HPDE6-E6E7 (cell line): ENCODE measurements at regions not wholly inside any gene's neighbourhood (a gene's known extent, or its start where the extent isn't known, plus 50 kb on each side); places are given as distances from the start of the nearest gene placed in this dataset.

Experiments used
- DNase-seq: peaks from one replicate; pipeline ENCODE4 v3.0.0; 2011; ENCODE audit warnings: missing footprints; ENCODE audit errors: extremely low spot score

DNA sequence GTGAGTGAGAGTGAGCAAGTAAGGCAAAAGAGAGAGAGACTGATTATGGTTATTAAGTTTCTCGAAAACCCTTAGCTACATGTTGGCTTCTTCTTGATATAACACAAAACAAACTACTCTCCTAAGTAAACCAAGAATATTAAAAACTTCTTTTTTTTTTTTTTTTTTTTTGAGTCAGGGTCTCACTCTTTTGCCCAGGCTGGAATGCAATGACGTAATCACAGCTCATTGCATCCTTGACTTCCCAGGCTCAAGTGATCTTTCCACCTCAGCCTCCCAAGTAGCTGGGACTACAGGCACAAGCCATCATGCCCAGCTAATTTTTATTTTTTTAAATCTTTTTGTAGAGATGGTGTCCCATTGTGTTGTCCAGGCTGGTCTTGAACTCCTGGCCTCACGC, 102.2 kb upstream of the IL6 start:
- no peak for DNase-seq

DNA sequence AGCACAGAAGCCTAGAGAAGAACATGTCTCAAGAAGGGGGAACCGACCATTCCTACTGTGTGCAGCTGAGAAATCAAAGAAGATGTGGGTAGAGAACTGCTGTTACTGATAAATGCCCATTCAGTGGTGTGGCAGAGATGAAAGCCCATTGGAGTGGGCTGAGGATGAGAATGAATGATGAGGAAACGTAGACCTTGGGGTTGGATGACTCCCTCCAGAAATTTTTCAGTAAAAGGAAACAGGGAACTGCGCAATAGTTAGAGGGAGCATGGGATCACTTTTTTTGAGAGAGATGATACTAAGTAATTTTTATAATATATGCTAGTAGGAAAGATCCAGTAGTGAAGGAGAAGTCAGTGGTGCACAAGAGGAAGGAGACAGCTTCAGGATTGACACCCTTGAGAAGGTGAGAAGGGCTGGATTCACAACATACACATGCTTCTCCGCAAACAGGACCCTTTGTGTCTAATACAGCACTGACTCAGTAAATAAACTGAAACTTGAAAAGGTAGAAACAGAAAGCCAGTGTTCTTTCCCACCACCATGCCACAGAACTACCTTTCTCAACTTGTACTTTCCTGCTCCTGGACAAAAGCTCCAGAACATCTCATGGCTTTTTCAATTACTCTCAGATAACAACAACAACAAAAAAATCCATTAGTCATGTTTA, 104.7 kb upstream of the IL6 start:
- no peak for DNase-seq

DNA sequence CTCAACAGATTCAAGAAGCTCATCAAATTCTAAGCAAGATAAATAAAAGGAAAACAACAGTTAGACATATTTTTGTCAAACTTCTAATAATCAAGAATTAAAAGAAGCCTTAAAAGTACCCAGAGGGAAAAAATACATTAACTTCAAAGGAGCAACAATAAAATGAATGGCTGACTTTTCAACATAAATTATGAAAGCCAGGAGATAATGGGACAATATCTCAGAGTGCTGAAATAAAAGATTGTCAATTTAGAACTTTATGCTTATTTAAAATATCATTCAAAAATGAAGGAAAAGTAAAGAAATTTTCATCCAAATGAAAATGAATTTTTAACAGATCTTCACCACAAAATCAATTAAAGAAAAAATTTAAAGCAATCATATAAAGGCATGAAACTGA, 108.5 kb upstream of the IL6 start:
- DNase-seq = no peak

DNA sequence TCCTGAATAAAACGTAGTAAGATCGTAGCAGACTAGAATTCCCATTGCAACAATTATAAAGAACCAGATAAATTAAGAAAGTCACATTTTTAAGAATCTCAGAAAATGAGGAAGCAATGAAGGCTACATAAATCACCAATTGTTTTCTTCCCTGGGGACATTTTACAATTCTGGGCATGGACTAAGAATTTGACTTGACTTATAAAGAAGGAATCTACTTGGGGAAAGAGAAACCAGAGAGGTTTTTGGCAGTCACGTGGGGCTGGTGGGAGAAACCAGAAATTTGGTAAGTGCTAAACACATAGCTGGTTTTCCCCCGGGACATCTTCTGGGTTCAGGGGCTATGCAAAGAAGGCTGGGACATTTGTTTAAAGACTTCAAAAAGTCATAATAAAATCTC, 109.8 kb upstream of the IL6 start:
- no peak for DNase-seq

DNA sequence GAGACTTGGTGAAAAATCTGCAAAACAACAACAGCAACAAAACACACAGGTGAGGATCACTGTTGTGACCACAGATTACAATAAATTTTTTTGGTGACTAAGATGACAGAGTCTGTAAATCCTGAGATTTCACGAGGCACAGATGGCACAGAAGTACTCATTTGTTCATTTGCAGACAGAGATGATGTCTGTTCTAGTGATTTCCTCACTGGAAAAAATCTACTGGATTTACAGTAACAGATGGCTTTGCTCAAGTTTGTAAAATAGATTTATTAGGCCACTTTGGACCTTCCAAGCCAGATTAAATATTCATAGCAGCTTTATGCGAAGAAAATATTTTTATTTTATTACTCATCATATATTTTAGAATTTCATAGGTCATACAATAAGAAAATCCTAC, 113.5 kb upstream of the IL6 start:
- DNase-seq = no peak

DNA sequence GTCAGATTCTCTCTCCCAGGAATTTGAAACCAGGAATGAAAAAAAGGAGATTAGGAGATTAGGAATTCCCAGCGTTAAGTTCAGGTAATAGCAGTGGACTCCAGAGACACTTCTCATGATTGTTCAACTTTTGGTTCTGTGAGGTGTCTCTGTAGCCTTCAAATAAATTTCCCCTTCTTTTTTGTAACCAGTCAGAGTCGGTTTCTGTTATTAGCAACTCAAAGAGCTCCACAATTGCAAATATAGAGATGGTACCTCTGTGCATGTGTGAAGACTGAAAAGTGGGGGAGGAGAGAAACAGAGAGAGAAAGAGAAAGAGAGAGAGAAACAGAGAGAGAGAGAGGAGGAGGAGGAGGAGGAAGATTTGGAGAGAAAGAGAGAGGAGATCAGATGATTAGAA, 112.8 kb upstream of the STEAP1B start:
- no peak for DNase-seq

DNA sequence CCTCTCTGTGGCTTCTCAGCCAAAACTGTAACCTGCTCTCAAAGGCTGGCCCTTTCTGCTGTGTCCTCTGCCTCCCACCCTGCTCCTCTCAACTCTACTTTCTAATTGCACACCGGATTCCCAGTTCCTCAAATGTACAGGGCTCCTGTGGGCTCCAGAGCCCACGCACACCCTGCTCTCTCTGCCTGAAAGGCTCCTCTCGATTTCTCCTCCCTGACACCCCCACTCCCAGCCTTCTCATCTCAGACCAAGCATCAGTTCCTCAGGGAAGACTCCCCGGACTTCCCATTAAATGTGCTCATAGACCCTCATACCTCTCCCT, 111.7 kb upstream of the STEAP1B start:
- DNase-seq = no peak

DNA sequence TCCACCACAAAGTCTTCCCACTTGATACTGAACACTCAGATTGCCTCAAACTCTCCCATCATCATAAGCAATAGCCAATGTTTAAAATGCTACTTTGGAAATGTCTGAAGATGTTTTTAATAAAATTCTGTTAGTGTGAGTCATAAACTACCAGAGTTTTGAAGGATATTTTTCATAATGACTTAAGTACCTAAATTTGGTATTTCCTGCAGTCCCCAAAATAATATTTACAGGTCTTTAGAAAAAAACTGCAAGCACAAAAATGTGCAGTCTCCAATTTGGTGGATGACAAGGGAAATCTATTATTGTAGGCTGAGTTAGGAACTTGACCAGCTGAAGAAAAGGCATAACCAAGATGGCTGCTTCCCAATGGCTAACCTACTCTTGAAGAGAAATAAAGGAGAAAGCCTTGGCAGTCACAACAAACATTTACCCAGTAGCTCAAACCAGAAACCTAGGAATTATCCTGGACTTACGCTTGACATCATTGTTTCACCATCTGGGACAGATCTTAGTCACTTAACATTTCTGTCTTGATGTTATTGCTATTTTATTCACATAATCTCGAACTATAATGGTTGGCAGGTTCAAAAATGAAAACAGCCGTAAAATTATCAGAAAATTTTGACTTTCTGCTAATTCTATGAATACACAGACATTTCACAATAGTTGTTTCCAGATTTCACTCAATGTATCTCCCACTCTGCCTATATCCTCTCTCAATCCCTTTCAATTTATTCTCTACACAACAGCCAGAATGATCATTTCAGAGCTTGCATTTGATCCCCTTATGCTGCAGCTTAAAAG, 111.2 kb upstream of the STEAP1B start:
- no peak for DNase-seq

DNA sequence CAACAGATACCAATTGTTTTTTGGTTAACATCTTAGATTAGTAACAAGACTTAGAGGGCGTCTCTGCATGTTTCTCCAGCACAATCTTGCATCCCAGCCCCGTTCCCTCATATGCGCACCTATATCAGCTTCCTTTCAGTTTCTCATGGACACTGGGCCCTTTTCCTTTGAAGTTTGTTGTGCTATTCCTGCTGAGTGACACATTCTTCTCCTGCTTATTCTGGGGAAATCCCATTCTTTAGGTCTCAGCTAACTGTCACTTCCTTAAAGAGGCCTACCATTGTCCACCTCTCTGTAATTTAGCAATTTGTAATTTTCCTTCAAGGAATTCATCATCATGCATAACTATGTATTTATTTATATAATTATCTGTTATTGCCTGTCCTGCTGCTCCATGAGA, 110.3 kb upstream of the STEAP1B start:
- DNase-seq = no peak

DNA sequence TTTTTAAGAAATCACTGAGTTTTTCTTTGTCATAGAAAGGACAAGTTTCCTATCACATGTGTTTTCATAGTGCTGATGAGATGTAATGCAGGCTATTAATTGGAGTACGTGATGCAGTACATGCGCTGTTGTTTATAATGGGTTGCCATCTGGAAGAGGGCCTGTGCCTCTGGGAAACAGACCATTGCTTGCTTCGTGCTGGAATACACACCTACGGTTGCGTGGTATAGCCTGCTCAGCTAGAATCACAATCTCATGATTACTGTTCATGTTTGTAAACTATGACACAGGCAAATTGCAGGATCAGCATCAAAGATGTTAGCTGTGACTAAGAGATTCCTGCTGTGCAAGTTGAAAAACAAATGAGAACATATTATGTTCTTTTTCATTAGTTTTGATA, 107.2 kb upstream of the STEAP1B start:
- no peak for DNase-seq

DNA sequence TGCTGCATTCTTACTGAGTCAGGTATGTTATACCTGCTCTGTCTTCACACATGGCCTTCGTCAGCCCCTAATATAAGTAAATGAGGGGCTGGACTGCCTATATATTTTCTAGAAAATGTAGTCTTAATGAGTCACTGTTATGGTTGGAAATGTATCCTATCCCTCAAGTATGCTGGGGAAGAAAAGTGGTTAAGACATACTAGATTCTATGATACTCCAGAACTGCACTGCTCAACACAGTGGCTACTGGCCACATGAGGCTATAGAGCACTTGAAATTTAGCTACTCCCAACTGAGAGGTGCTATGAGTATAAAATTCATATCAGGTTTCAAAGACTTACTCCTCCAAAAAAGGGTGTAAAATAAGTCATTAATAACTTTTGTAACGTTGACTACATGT, 104.3 kb upstream of the STEAP1B start:
- DNase-seq = no peak

DNA sequence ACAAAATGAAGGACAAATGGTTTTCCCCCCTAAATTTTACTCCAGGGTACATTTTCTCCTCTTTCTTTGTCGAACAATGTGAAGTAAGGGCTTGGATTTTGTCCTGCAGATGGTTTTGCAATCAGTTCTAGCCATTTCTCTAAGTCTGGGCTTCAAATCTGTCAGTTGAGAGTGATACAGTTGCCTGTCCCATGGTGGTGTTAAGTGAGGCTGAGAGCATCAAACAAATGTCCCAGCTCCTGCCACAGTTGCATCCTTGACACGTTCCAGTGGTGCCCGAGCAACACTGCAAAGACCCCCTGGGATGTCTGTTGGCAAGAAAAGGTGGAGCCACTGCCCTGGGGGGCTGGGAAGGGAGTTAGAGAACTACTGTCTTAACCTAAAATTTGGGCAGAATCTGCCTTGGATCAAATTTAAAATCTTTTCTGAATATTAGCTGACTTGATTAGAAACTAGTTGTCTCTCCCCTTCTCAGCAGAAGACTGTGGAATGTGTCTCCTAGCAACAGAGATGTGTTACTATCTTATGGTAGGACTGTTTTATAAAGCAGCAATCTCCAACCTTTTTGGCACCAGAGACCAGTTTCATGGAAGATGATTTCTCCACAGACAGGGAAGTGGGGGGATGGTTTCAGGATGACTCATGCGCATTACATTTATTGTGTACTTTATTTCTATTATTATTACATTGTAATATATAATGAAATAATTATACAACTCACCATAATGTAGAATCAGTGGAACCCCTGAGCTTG, 102.0 kb upstream of the STEAP1B start:
- no peak for DNase-seq

DNA sequence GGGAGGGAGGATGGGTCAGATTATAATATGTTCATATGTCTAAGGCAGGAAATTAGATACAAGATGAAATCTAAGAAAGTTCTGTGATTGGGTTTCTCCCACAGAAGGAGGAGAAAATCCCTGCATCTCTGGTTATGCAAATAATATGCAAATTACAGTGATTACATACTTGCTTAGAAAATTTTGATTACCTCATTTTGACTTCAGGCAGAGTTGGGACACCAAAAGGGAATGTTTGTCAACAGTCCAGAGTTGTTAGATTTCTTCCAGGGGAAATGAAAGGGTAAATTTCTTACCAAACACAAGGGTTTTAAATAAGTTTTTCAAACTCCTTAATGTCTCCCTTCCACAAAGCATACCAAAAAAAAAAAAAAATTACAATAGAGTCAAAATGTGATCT, 101.4 kb upstream of the STEAP1B start:
- DNase-seq = no peak

DNA sequence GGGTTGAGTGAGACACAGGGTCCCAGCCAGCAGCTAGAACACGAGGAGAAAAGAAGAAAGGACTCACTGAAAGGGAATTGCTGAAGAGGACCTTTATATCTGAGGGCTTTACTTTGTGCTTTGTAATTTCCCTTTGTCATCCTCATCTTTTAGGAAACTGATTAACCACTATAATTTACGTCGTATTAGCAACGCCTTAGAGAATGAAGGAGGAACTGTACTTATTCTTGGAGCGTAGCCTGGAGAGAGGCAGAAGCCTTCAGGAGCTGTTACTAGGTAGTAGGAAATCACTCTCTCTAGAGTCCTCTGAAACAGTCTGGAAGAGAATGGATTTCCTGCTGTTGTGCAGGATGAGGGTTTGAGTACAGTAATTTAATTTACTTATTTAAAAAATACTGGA, 101.0 kb upstream of the STEAP1B start:
- no peak for DNase-seq

DNA sequence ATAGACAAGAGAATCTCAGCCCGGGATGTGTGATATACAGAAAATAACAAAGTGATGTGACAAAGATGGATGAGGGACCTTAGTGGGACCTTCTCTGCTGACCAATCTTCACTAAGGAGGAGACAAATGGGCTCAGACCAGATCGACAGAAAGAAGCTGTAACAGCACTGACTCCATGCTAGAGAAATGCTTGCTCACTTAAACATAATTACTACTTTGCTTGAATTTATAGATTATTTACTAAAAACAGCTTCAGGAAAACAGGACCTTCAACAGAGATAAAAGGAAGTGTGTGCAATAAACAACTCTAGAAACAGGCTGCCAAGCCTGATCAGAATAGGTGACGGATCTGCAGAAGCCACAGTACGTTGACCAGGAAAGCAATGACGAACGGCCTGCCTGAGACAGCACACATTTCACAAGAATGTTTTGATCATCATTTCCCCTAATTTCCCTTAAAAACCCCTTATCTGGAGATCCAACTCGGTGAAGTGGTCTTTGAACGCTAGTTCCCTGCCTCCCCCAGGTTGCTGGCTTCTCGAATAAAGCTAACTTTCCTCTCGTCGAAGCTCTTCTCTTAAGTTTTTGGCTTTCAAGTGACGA, 98.4 kb upstream of the STEAP1B start:
- no peak for DNase-seq

DNA sequence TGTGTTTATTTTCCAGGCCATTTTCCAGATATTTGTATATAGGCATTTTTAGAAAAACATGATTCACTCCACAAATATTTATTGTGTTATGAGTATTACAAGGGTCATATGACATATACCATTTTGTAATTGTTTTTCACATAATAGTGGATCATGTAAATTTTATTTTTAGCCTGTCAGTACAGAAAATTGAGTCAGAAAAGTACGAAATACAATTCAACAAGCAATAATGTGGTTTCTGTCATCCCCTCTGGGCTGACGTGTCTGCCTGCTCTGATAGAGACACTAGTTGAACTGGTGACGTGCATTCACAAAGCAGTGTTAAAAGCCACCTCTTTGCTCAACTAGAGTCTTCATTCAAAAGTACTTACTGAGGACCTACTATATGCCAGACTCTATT, 97.9 kb upstream of the STEAP1B start:
- no peak for DNase-seq

DNA sequence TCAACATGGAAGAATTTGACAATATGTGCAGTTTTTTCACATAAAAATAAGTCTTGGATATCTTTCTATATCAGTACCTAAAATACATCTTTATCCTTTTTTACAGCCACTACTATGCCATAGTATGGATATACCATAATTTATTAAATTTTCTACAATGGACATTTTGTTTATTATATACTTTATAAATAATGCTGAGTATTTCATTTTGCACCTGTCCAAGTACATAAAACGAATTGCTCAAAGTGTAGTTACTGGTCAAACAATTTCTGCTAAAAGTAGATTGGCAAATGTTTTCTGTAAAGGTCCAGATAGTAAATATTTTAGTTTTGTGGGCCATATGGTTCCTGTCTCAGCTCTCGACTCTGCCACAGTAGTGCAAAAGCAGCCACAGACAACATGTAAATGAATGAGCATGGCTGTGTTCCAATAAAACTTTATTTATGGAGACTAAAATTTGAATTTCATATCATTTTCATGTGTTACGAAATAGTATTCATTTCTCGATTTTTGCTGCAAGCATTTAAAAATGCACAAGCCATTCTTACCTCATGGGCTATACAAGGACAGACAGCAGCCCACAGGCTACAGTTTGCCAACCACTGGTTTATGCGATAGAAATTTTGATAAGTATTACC, 96.9 kb upstream of the STEAP1B start:
- DNase-seq = no peak

DNA sequence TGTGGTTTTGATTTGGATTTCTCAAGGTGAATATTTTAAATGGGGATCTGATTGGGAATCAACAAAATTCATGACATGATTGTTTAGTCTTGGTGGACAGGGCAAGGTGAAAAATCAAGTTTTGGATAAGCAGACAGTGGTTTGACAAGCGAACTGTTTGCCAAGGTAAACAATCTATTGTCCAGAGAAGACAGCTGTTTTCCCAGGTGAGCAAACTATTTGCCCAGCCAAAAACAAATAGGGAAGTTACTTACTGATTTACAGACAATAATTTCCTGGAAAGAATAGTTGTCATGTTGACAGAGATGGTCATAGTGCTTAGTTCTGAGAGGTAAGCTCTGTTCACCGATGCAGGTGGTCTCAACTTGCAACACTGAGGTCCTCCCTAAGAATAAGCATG, 94.0 kb upstream of the STEAP1B start:
- no peak for DNase-seq

DNA sequence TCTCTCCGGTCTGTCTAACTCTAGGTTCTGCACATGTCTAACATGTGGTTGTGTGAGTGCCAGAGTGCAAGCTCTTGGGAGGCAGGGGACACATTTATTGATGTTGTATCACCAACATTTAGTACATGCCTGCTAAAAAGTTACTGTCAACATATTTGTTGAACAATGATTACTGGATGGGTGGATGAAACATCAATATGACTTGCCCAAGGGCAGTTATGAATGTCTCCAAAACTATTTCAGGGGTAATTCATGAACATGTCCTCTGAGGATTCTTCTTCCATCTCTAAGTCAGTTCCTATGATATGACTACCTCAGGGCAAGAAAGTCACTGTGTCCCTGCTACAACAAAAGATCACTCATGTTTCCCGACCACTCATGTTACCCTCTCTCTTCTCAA, 91.3 kb upstream of the STEAP1B start:
- DNase-seq = no peak

DNA sequence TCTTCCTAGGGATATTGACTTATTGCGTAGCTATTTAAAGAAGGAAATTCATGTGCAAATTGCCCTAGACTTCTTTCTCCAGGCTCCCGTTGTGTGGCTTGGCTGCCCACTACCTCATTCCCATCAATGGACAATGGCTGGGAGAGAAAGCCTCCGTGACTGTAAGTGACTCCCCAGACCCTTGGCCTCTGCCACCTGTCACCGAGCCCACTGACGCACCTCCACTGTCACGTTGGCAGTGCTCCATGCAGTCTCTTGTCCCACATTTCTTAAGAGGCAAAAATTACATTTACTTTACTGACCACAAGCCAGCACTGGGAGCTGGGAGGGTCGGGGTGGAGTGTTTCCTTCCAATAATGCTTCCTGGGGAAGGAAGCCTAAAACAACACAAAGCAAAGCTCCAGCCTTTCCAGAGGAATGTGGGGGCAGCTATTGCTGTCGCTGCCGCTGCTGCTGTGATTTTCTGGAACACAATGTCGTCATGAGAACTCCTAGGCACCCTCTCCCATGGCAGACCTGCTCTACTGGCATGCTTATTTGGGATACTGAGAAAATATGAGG, 89.7 kb upstream of the STEAP1B start:
- no peak for DNase-seq

DNA sequence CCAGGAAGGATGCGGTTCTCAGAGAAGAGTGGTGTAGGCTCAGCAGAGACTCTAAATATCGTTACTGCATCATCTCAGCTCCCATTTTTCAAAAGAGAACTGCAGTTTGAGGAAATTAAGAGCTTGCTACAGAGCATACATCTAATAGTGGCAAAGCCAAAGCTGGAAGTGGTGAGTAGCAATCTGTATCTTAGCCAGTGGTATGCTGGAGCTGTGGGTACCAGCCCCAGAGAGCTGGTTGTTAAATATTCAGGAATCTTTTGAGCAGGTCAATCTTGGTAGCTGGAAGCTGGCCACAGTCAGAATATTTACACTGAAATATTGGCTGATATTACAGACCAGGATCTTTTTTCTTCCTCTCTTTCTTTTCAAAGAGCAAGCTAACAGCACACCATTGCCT, 88.4 kb upstream of the STEAP1B start:
- DNase-seq = no peak

DNA sequence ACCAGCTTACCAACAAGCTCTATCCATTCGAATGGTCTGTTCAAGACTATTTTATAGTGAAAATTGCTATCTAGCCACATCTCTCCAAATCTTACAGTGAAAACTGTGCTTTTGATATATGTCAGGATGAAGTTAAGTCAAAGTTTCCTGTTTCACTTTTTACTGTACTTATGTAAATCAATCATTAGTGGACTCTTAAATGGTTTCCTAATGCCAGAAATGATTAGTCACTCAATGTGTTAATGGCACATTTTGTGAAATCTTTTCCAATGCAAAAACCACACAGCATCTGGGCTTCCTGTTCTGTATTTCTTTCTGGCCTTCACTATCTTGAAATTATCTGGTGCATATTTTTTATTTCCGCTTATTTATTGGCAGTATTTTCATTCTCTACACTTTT, 87.3 kb upstream of the STEAP1B start:
- DNase-seq = no peak
